Large intestine (tissue), 3 donors: ENCODE measurements at regions not wholly inside any gene's neighbourhood (a gene's known extent, or its start where the extent isn't known, plus 50 kb on each side); places are given as distances from the start of the nearest gene placed in this dataset.
"Not testable (repeated sequence)": the region's sequence is repeated elsewhere in the genome, so short reads cannot be mapped to it uniquely, and the experiment has no call there.

Source experiments
- DNase-seq, 2 donors: peaks; one replicate each; pipeline versions ENCODE4 v3.0.0 to v3.0.0-alpha.2; 2013
- H3K27ac ChIP-seq: one replicate; pipeline ENCODE4 v1.5.1; 2013; ENCODE audit warnings: low read length
- H3K27me3 ChIP-seq: 2 replicates; pipeline ENCODE4 v1.6.1; 2013; ENCODE audit warnings: low read length; ENCODE audit not compliant: control insufficient read depth, insufficient read depth
- H3K36me3 ChIP-seq: 2 replicates; pipeline ENCODE4 v1.6.1; 2013; ENCODE audit warnings: low read length; ENCODE audit not compliant: control insufficient read depth, insufficient read depth
- H3K4me1 ChIP-seq: one replicate; pipeline ENCODE4 v1.6.1; 2013; ENCODE audit warnings: low read length; ENCODE audit not compliant: control insufficient read depth, insufficient read depth
- H3K4me3 ChIP-seq: one replicate; pipeline ENCODE4 v1.5.1; 2013; ENCODE audit warnings: low read length
- H3K9me3 ChIP-seq: one replicate; pipeline ENCODE4 v1.6.1; 2013; ENCODE audit warnings: mild to moderate bottlenecking, low read depth, low read length, moderate library complexity; ENCODE audit not compliant: control insufficient read depth
- WGBS: methylation state at CpG from one replicate; pipeline ENCODE4 v1.1.5; 2013; ENCODE audit warnings: low lambda C conversion rate; ENCODE audit not compliant: insufficient coverage; 5-methylcytosine and 5-hydroxymethylcytosine counted together

- H3K27me3 ChIP-seq, H3K27ac ChIP-seq, DNase-seq, H3K4me3 ChIP-seq, H3K4me1 ChIP-seq, H3K36me3 ChIP-seq, H3K9me3 ChIP-seq: not testable (repeated sequence)
- no CpG with 5 or more reads among the region's 4 CpGs for WGBS
Measured at GRCh38 chr1:149356152-149356551, 118.7 kb upstream of the NBPF19 start.

GRCh38 chr1:149360351-149360750, 114.5 kb upstream of the NBPF19 start:
- not testable (repeated sequence) for H3K27ac ChIP-seq, H3K4me1 ChIP-seq, H3K27me3 ChIP-seq, H3K4me3 ChIP-seq, H3K9me3 ChIP-seq, H3K36me3 ChIP-seq, DNase-seq
- no CpG with 5 or more reads among the region's 3 CpGs for WGBS

GRCh38 chr1:149361310-149361709, 113.5 kb upstream of the NBPF19 start:
- H3K27ac ChIP-seq, DNase-seq, H3K9me3 ChIP-seq, H3K4me3 ChIP-seq, H3K27me3 ChIP-seq, H3K4me1 ChIP-seq, H3K36me3 ChIP-seq: not testable (repeated sequence)
- no CpG with 5 or more reads among the region's 2 CpGs for WGBS

DNA sequence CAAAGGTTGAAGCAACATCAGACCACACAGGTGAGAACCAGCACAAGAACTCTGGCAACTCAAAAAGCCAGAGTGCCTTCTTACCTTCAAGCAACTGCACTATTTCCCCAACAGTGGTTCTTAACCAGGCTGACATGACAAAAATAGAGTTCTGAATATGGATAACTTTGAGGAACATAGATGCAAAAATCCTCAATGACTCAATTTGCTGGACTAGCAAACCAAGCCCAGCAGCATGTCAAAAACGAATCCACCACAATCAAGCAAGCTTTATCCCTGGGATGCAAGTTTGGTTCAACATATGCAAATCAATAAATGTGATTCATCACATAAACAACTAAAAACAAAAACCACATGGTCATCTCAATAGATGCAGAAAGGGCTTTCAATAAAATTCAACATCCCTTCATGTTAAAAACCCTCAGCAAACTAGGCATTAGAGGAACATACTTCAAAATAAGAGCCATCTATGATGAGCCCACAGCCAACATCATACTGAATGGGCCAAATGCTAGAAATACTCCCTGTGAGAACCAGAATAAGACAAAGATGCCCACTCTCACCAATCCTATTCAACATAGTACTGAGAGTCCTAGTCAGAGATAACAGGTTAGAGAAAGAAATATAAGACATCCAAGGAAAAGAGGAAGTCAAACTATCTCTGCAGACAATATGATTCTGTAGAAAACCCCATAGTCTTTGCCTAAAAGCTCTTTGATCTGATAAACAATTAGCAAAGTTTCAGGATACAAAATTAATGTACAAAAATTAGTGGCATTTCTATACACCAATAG, 110.5 kb upstream of the NBPF19 start:
- H3K9me3 ChIP-seq, H3K27me3 ChIP-seq, H3K4me1 ChIP-seq, H3K27ac ChIP-seq, DNase-seq, H3K36me3 ChIP-seq, H3K4me3 ChIP-seq: not testable (repeated sequence)
- no CpG with 5 or more reads among the region's 1 CpG for WGBS

DNA sequence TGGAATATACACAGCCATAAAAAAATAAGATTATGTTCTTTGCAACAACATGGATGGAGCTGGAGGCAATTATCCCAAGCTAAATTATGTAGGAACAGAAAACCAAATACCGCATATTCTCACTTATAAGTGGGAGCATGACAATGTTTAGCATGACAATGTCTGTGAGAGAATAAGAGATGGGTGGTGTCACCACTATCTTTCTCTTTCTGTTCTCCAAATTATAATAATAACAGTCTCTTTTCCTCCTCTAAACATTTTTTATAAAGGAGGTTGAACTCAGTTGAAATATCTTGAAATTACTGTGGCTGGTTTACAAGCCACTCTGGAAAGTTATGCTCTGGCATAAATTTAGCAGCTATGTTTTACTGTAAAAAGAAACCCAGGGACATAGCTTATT, 108.4 kb upstream of the NBPF19 start:
- H3K36me3 ChIP-seq, H3K4me1 ChIP-seq, H3K9me3 ChIP-seq, H3K27me3 ChIP-seq, H3K4me3 ChIP-seq, H3K27ac ChIP-seq, DNase-seq: not testable (repeated sequence)
- WGBS, result no CpG with 5 or more reads among the region's 1 CpG

DNA sequence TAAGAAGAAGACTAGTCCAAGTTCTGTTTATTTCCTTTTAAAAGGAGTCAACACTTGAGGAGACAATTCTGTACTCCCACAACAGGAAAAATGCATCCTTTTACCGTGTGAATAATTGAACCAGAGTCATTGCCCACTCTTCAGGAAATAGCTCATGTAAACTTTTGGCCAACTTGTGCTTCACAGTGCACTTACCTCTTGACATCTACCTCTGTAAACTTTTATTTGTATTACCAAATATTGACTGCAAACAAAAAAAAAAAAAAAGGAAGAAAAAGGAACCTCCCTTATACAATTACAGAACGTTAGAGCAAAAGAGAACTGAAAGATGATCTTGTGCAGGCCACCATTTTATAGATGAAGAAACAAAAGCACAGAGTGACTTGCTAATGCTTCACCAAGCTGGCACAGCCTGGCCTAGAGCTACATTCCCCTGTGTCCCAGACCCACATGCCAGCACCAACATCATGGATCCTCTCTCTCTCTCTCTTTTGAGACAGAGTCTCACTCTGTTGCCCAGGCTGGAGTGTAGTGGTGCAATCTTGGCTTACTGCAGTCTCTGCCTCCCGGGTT, 107.3 kb upstream of the NBPF19 start:
- H3K27ac ChIP-seq, DNase-seq, H3K9me3 ChIP-seq, H3K36me3 ChIP-seq, H3K4me3 ChIP-seq, H3K4me1 ChIP-seq, H3K27me3 ChIP-seq: not testable (repeated sequence)
- no CpG with 5 or more reads among the region's 3 CpGs for WGBS

GRCh38 chr1:149368337-149368736, 106.5 kb upstream of the NBPF19 start:
- H3K4me1 ChIP-seq, H3K27me3 ChIP-seq, H3K27ac ChIP-seq, DNase-seq, H3K4me3 ChIP-seq, H3K9me3 ChIP-seq, H3K36me3 ChIP-seq: not testable (repeated sequence)
- WGBS, result no CpG with 5 or more reads among the region's 1 CpG

- H3K9me3 ChIP-seq, H3K27me3 ChIP-seq, H3K27ac ChIP-seq, DNase-seq, H3K4me3 ChIP-seq, H3K36me3 ChIP-seq, H3K4me1 ChIP-seq: not testable (repeated sequence)
- no CpG with 5 or more reads among the region's 1 CpG for WGBS
Measured at GRCh38 chr1:149369081-149369480, 105.8 kb upstream of the NBPF19 start.

- H3K4me3 ChIP-seq, DNase-seq, H3K9me3 ChIP-seq, H3K36me3 ChIP-seq, H3K27ac ChIP-seq, H3K4me1 ChIP-seq, H3K27me3 ChIP-seq: not testable (repeated sequence)
- WGBS, result no CpG with 5 or more reads among the region's 4 CpGs
Measured at GRCh38 chr1:149371955-149372354, 102.9 kb upstream of the NBPF19 start.

- not testable (repeated sequence) for H3K9me3 ChIP-seq, DNase-seq, H3K4me3 ChIP-seq, H3K27ac ChIP-seq, H3K4me1 ChIP-seq, H3K36me3 ChIP-seq, H3K27me3 ChIP-seq
- WGBS, result no CpG with 5 or more reads among the region's 3 CpGs
Measured at GRCh38 chr1:149378462-149378861, 96.4 kb upstream of the NBPF19 start.
